ENCODE measurements at regions not wholly inside any gene's neighbourhood (a gene's known extent, or its start where the extent isn't known, plus 50 kb on each side); places are given as distances from the start of the nearest gene placed in this dataset.

GRCh38 chr1:214983126-214983869 is 99.2 kb upstream of the KCNK2 start:
- Mint-ChIP-seq H3K4me3 (no peak overlapping the region), H3K4me1 (ENCODE audit: low read depth) (no peaks in the 10 kb centered on the region), H3K36me3 (ENCODE audit: low read depth) (no peaks in the 10 kb centered on the region), H3K9me3 (peaks cover 6% of the 10 kb centered on the region), H3K27ac (no peak overlapping the region), H3K27me3 (no peaks in the 10 kb centered on the region)
- DNase-seq: no peak

GRCh38 chr1:214989341-214989740 is 93.2 kb upstream of the KCNK2 start:
- Mint-ChIP-seq H3K27ac (no peak overlapping the region), H3K27me3 (no peaks in the 10 kb centered on the region), H3K4me3 (no peak overlapping the region), H3K36me3 (ENCODE audit: low read depth) (no peaks in the 10 kb centered on the region), H3K9me3 (no peaks in the 10 kb centered on the region), H3K4me1 (ENCODE audit: low read depth) (no peaks in the 10 kb centered on the region)
- no peak for DNase-seq

GRCh38 chr1:214990619-214991018 is 91.9 kb upstream of the KCNK2 start:
- H3K9me3 Mint-ChIP-seq: no peaks in the 10 kb centered on the region
- no peak overlapping the region for H3K4me3 Mint-ChIP-seq
- no peaks in the 10 kb centered on the region for H3K36me3 Mint-ChIP-seq (ENCODE audit: low read depth)
- no peaks in the 10 kb centered on the region for H3K27me3 Mint-ChIP-seq
- no peak overlapping the region for H3K27ac Mint-ChIP-seq
- H3K4me1 Mint-ChIP-seq (ENCODE audit: low read depth): no peaks in the 10 kb centered on the region
- no peak for DNase-seq

- Mint-ChIP-seq H3K27me3 (no peaks in the 10 kb centered on the region), H3K36me3 (ENCODE audit: low read depth) (no peaks in the 10 kb centered on the region), H3K4me3 (no peak overlapping the region), H3K27ac (no peak overlapping the region), H3K9me3 (no peaks in the 10 kb centered on the region), H3K4me1 (ENCODE audit: low read depth) (no peaks in the 10 kb centered on the region)
- no peak for DNase-seq
These were observed 90.7 kb upstream of the KCNK2 start for GRCh38 chr1:214991691-214992315.

GRCh38 chr1:214993419-214993818 is 89.1 kb upstream of the KCNK2 start:
- DNase-seq: no peak
- Mint-ChIP-seq H3K9me3 (no peaks in the 10 kb centered on the region), H3K27ac (no peak overlapping the region), H3K4me3 (no peak overlapping the region), H3K4me1 (ENCODE audit: low read depth) (no peaks in the 10 kb centered on the region), H3K36me3 (ENCODE audit: low read depth) (no peaks in the 10 kb centered on the region), H3K27me3 (no peaks in the 10 kb centered on the region)

- Mint-ChIP-seq H3K9me3 (no peaks in the 10 kb centered on the region), H3K36me3 (ENCODE audit: low read depth) (no peaks in the 10 kb centered on the region), H3K4me3 (no peak overlapping the region), H3K27me3 (no peaks in the 10 kb centered on the region), H3K27ac (no peak overlapping the region), H3K4me1 (ENCODE audit: low read depth) (no peaks in the 10 kb centered on the region)
- DNase-seq: no peak
These were observed 84.9 kb upstream of the KCNK2 start for GRCh38 chr1:214997685-214998084.

GRCh38 chr1:215001419-215002021 is 81.0 kb upstream of the KCNK2 start:
- Mint-ChIP-seq H3K36me3 (ENCODE audit: low read depth) (no peaks in the 10 kb centered on the region), H3K27me3 (no peaks in the 10 kb centered on the region), H3K4me1 (ENCODE audit: low read depth) (no peaks in the 10 kb centered on the region), H3K4me3 (no peak overlapping the region), H3K9me3 (no peaks in the 10 kb centered on the region), H3K27ac (no peak overlapping the region)
- DNase-seq: no peak

- Mint-ChIP-seq H3K36me3 (ENCODE audit: low read depth) (no peaks in the 10 kb centered on the region), H3K27ac (no peak overlapping the region), H3K4me3 (no peak overlapping the region), H3K9me3 (no peaks in the 10 kb centered on the region), H3K27me3 (no peaks in the 10 kb centered on the region), H3K4me1 (ENCODE audit: low read depth) (no peaks in the 10 kb centered on the region)
- DNase-seq: no peak
These were observed 80.1 kb upstream of the KCNK2 start for GRCh38 chr1:215002471-215002870.

GRCh38 chr1:215003686-215004085 is 78.9 kb upstream of the KCNK2 start:
- Mint-ChIP-seq H3K27ac (no peak overlapping the region), H3K4me1 (ENCODE audit: low read depth) (no peaks in the 10 kb centered on the region)

GRCh38 chr1:215004121-215004827 is 78.3 kb upstream of the KCNK2 start:
- no peaks in the 10 kb centered on the region for H3K36me3 Mint-ChIP-seq (ENCODE audit: low read depth)
- no peaks in the 10 kb centered on the region for H3K9me3 Mint-ChIP-seq
- no peak for DNase-seq
- H3K27me3 Mint-ChIP-seq: no peaks in the 10 kb centered on the region
- no peak overlapping the region for H3K4me3 Mint-ChIP-seq
- H3K27ac Mint-ChIP-seq: no peak overlapping the region
- H3K4me1 Mint-ChIP-seq (ENCODE audit: low read depth): no peaks in the 10 kb centered on the region

More at GRCh38 chr1:215003686-215004085, 78.9 kb upstream of the KCNK2 start:
- DNase-seq: no peak
- Mint-ChIP-seq H3K27me3 (no peaks in the 10 kb centered on the region), H3K4me3 (no peak overlapping the region), H3K9me3 (no peaks in the 10 kb centered on the region), H3K36me3 (ENCODE audit: low read depth) (no peaks in the 10 kb centered on the region)

- no peaks in the 10 kb centered on the region for H3K27me3 Mint-ChIP-seq
- no peaks in the 10 kb centered on the region for H3K36me3 Mint-ChIP-seq (ENCODE audit: low read depth)
- H3K4me3 Mint-ChIP-seq: no peak overlapping the region
- no peak overlapping the region for H3K27ac Mint-ChIP-seq
- no peak for DNase-seq
- no peaks in the 10 kb centered on the region for H3K9me3 Mint-ChIP-seq
- H3K4me1 Mint-ChIP-seq (ENCODE audit: low read depth): no peaks in the 10 kb centered on the region
These were observed 77.5 kb upstream of the KCNK2 start for GRCh38 chr1:215005078-215005477.

GRCh38 chr1:215005656-215006345 is 76.7 kb upstream of the KCNK2 start:
- no peaks in the 10 kb centered on the region for H3K36me3 Mint-ChIP-seq (ENCODE audit: low read depth)

GRCh38 chr1:215007880-215008279 is 74.7 kb upstream of the KCNK2 start:
- no peaks in the 10 kb centered on the region for H3K9me3 Mint-ChIP-seq
- H3K36me3 Mint-ChIP-seq (ENCODE audit: low read depth): no peaks in the 10 kb centered on the region
- H3K4me3 Mint-ChIP-seq: no peak overlapping the region
- H3K27ac Mint-ChIP-seq: no peak overlapping the region
- H3K4me1 Mint-ChIP-seq (ENCODE audit: low read depth): no peaks in the 10 kb centered on the region
- no peaks in the 10 kb centered on the region for H3K27me3 Mint-ChIP-seq
- DNase-seq: no peak

More at GRCh38 chr1:215005656-215006345, 76.7 kb upstream of the KCNK2 start:
- Mint-ChIP-seq H3K4me1 (ENCODE audit: low read depth) (no peaks in the 10 kb centered on the region), H3K9me3 (no peaks in the 10 kb centered on the region), H3K27ac (no peak overlapping the region), H3K27me3 (no peaks in the 10 kb centered on the region), H3K4me3 (no peak overlapping the region)
- DNase-seq: no peak

GRCh38 chr1:215018555-215018954 is 64.0 kb upstream of the KCNK2 start:
- H3K9me3 Mint-ChIP-seq: peaks cover 5% of the 10 kb centered on the region

More at GRCh38 chr1:215018555-215018954, 64.0 kb upstream of the KCNK2 start:
- DNase-seq: no peak
- Mint-ChIP-seq H3K4me1 (ENCODE audit: low read depth) (no peaks in the 10 kb centered on the region), H3K36me3 (ENCODE audit: low read depth) (no peaks in the 10 kb centered on the region), H3K27ac (no peak overlapping the region), H3K27me3 (no peaks in the 10 kb centered on the region), H3K4me3 (no peak overlapping the region)

All from activated T-cell treated with anti-CD3 and anti-CD28 coated beads, Interleukin-2, amount 50 U/mL, for 24 hours (primary cell).